ENCODE measurements at regions not wholly inside any gene's neighbourhood (a gene's known extent, or its start where the extent isn't known, plus 50 kb on each side); places are given as distances from the start of the nearest gene placed in this dataset.

DNA sequence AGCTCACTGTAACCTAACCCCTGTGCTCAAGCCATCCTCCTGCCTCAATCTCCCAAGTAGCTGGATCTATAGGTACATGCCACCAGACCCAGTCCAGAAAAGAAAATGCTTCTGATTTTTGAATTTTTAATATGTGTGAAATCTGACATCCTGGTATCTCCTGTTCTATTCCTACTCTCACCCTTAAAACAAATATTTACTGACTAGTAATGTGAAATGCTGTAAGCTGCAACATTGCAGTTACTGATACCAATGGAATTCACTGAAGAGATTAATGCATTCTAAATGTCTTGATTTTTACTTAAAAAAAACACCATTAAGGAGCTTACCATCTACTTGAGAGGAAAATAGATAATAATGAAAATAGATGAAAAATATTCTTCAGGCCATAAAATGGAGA, 162.7 kb upstream of the TSLP start:
- TF ChIP-seq EP300 (IDR thresholded peaks at IDR 0.05), result no peak
- TF ChIP-seq, protein P1, sequence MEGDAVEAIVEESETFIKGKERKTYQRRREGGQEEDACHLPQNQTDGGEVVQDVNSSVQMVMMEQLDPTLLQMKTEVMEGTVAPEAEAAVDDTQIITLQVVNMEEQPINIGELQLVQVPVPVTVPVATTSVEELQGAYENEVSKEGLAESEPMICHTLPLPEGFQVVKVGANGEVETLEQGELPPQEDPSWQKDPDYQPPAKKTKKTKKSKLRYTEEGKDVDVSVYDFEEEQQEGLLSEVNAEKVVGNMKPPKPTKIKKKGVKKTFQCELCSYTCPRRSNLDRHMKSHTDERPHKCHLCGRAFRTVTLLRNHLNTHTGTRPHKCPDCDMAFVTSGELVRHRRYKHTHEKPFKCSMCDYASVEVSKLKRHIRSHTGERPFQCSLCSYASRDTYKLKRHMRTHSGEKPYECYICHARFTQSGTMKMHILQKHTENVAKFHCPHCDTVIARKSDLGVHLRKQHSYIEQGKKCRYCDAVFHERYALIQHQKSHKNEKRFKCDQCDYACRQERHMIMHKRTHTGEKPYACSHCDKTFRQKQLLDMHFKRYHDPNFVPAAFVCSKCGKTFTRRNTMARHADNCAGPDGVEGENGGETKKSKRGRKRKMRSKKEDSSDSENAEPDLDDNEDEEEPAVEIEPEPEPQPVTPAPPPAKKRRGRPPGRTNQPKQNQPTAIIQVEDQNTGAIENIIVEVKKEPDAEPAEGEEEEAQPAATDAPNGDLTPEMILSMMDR (IDR thresholded peaks at IDR 0.05), result no peak

All from tibial nerve (tissue), 4 donors.